Panc1 (cell line): ENCODE measurements at regions not wholly inside any gene's neighbourhood (a gene's known extent, or its start where the extent isn't known, plus 50 kb on each side); places are given as distances from the start of the nearest gene placed in this dataset.

Experiments
- ATAC-seq: fragments of 200-7000 bp; cut with Tn5 transposase; 2 replicates; pipeline ENCODE4 v1.9.1; 2020; ENCODE audit warnings: mild to moderate bottlenecking, moderate library complexity
- BruUV-seq: library from RNA; stranded (reverse); fragments of 400-500 nt; replicated peaks from 2 replicates; lab custom pipeline; 2021; lab: Mats Ljungman, UMichigan
- CTCF ChIA-PET: fragments of 300-600 bp; sonication (Branson Sonifier 250); formaldehyde crosslinking; loops from one replicate; lab custom pipeline; 2022; ENCODE audit warnings: antibody characterized with exemption; lab: Charles Lee
- POLR2A ChIA-PET: fragments of 300-600 bp; sonication (Branson Sonifier 250); formaldehyde crosslinking; loops from one replicate; lab custom pipeline; 2022; ENCODE audit warnings: antibody characterized with exemption; lab: Charles Lee
- DNase-seq: peaks from one replicate; pipeline ENCODE4 v3.0.0-alpha.2; 2010; ENCODE audit warnings: low read depth, low spot score
- H3K27ac ChIP-seq: 2 replicates; pipeline ENCODE4 v1.5.1; 2011; ENCODE audit warnings: mild to moderate bottlenecking, low read length, inconsistent platforms
- H3K27me3 ChIP-seq: fragments of 200-500 bp; sonication (Bioruptor generic); 2 replicates; pipeline ENCODE4 v1.6.0; 2014; ENCODE audit warnings: low read length, inconsistent platforms; ENCODE audit not compliant: control insufficient read depth, insufficient read depth
- H3K36me3 ChIP-seq: fragments of 200-500 bp; sonication (Bioruptor generic); 2 replicates; pipeline ENCODE4 v1.5.1; 2014; ENCODE audit warnings: inconsistent platforms, mild to moderate bottlenecking, low read length, moderate library complexity; ENCODE audit not compliant: control insufficient read depth, insufficient read depth
- H3K4me1 ChIP-seq: 2 replicates; pipeline ENCODE4 v1.5.1; 2011; ENCODE audit warnings: inconsistent platforms, mild to moderate bottlenecking, low read length, moderate library complexity; ENCODE audit not compliant: control insufficient read depth, insufficient read depth
- H3K4me3 ChIP-seq, 2 experiments: 2 replicates each; pipeline ENCODE4 v1.5.1; 2011 to 2012; ENCODE audit warnings: low read depth in 2 of 2, low read length in 2 of 2, mild to moderate bottlenecking in 2 of 2, inconsistent platforms in 1 of 2, moderate library complexity in 1 of 2
- H3K9me3 ChIP-seq: fragments of 200-500 bp; sonication (Bioruptor generic); 2 replicates; pipeline ENCODE4 v1.5.1; 2014; ENCODE audit warnings: low read depth, mild to moderate bottlenecking, inconsistent platforms, low read length, moderate library complexity; ENCODE audit not compliant: control insufficient read depth, insufficient read depth
- CTCF ChIP-seq: fragments of 450-650 bp; IDR thresholded peaks from 2 replicates; pipeline ENCODE4 v1.5.1; 2017; ENCODE audit warnings: mild to moderate bottlenecking
- POLR2AphosphoS5 ChIP-seq: IDR thresholded peaks from 2 replicates; pipeline ENCODE4 v1.6.1; 2012; ENCODE audit warnings: mild to moderate bottlenecking, low read depth, low read length, moderate library complexity
- REST ChIP-seq, 2 experiments: IDR thresholded peaks; 2 replicates each; pipeline ENCODE4 v1.6.1; 2011 to 2012; ENCODE audit warnings: low read depth in 2 of 2, control low read depth in 1 of 2, low read length in 1 of 2, mild to moderate bottlenecking in 1 of 2, moderate library complexity in 1 of 2; ENCODE audit not compliant: insufficient read depth in 1 of 2
- SIN3A ChIP-seq: IDR thresholded peaks from 2 replicates; pipeline ENCODE4 v1.6.1; 2012; ENCODE audit warnings: low read depth, mild to moderate bottlenecking, low read length, moderate library complexity, borderline replicate concordance; ENCODE audit not compliant: insufficient read depth
- TCF7L2 ChIP-seq: IDR thresholded peaks from 2 replicates; pipeline ENCODE4 v1.6.1; 2011; ENCODE audit warnings: mild to moderate bottlenecking, low read depth, low read length, inconsistent platforms
- in situ Hi-C: cut with HindIII; loops from 2 replicates; pipeline ENCODE4 v1.10.0; 2016; ENCODE audit warnings: low sequenced_read_pairs, low pct_unique_long_range_greater_than_20kb
- intact Hi-C: fragments of 100-400 bp; cut with micrococcal nuclease; formaldehyde crosslinking; loops from one replicate; pipeline ENCODE4 v1.10.0; 2022; ENCODE audit not compliant: unreplicated experiment

GRCh38 chr15:88403351-88403791 lies 63.8 kb downstream of the MRPL46 start:
- H3K27ac ChIP-seq, result no peak overlapping the region
- in situ Hi-C loops, result no loop called here
- peaks cover 7% of the 10 kb centered on the region for H3K27me3 ChIP-seq
- H3K9me3 ChIP-seq, result no peaks in the 10 kb centered on the region
- no TSS peak for BruUV-seq
- CTCF ChIA-PET, result no interaction called here
- POLR2A ChIA-PET, result no interaction called here
- TF ChIP-seq CTCF (no peak), TCF7L2 (no peak), SIN3A (no peak), REST (IDR thresholded peaks at IDR 0.05; ENCODE audit: insufficient read depth in 1 of 2, low read depth in 2 of 2, low read length in 1 of 2) (no peak), POLR2AphosphoS5 (no peak)
- DNase-seq (no peak), ATAC-seq (no peak)
- no peak overlapping the region for H3K4me3 ChIP-seq
- H3K36me3 ChIP-seq, result no peaks in the 10 kb centered on the region
- intact Hi-C loops, result no loop called here
- no peaks in the 10 kb centered on the region for H3K4me1 ChIP-seq

GRCh38 chr15:88401996-88402656 lies 65.1 kb downstream of the MRPL46 start:
- ChIA-PET CTCF (interaction anchor here (0.5 kb wide), 1 partner anchor 12 kb away, joined by 3 read pairs; no protein-coding TSS in a partner anchor), POLR2A (no interaction called here)
- DNase-seq (no peak), ATAC-seq (no peak)
- Histone ChIP-seq H3K4me3 (no peak overlapping the region), H3K27me3 (peaks cover 7% of the 10 kb centered on the region), H3K36me3 (no peaks in the 10 kb centered on the region), H3K4me1 (no peaks in the 10 kb centered on the region), H3K27ac (no peak overlapping the region), H3K9me3 (no peaks in the 10 kb centered on the region)
- intact Hi-C loops, result no loop called here
- in situ Hi-C loops, result no loop called here
- BruUV-seq, result no TSS peak
- TF ChIP-seq CTCF (no peak), TCF7L2 (no peak), SIN3A (no peak), POLR2AphosphoS5 (no peak), REST (IDR thresholded peaks at IDR 0.05; ENCODE audit: insufficient read depth in 1 of 2, low read depth in 2 of 2, low read length in 1 of 2) (no peak)
